ENCODE measurements at regions not wholly inside any gene's neighbourhood (a gene's known extent, or its start where the extent isn't known, plus 50 kb on each side); places are given as distances from the start of the nearest gene placed in this dataset.

GRCh38 chr2:23050388-23050787 is 334.6 kb upstream of the KLHL29 start:
- no peak for TF ChIP-seq POLR2A (IDR thresholded peaks at IDR 0.05; ENCODE audit: low read depth, low read length)
- TF ChIP-seq TAF1 (IDR thresholded peaks at IDR 0.05; ENCODE audit: low read depth, low read length) = no peak
